GM18868 (cell line): ENCODE measurements at regions not wholly inside any gene's neighbourhood (a gene's known extent, or its start where the extent isn't known, plus 50 kb on each side); places are given as distances from the start of the nearest gene placed in this dataset.

ENCODE experiments used
- ATAC-seq: cut with Tn5 transposase; IDR thresholded peaks from one replicate; pipeline ENCODE4 v1.9.1; 2021; ENCODE audit warnings: mild to moderate bottlenecking, moderate library complexity; ENCODE audit not compliant: unreplicated experiment

- ATAC-seq, result peak; percentile 60
Observed at GRCh38 chr2:122451040-122451439, 695.6 kb downstream of the TSN start.

- no peak for ATAC-seq
Observed at GRCh38 chr2:122451697-122452096, 696.2 kb downstream of the TSN start.

- ATAC-seq, result no peak
Observed at GRCh38 chr2:122469147-122469546, 713.7 kb downstream of the TSN start.

- no peak for ATAC-seq
Observed at GRCh38 chr2:122471753-122472152, 716.3 kb downstream of the TSN start.

- no peak for ATAC-seq
Observed at GRCh38 chr2:122478117-122478516, 722.7 kb downstream of the TSN start.

GRCh38 chr2:122478771-122479170 lies 723.3 kb downstream of the TSN start:
- no peak for ATAC-seq

- ATAC-seq, result no peak
Observed at GRCh38 chr2:122480501-122481243, 725.2 kb downstream of the TSN start.

GRCh38 chr2:122481244-122481622 lies 725.8 kb downstream of the TSN start:
- ATAC-seq, result no peak

- no peak for ATAC-seq
Observed at GRCh38 chr2:122481717-122482116, 726.3 kb downstream of the TSN start.

- ATAC-seq, result no peak
Observed at GRCh38 chr2:122486086-122486485, 730.6 kb downstream of the TSN start.

GRCh38 chr2:122486705-122487415 lies 731.4 kb downstream of the TSN start:
- no peak for ATAC-seq

- no peak for ATAC-seq
Observed at GRCh38 chr2:122491011-122491410, 735.6 kb downstream of the TSN start.

- no peak for ATAC-seq
Observed at GRCh38 chr2:122500316-122501105, 745.1 kb downstream of the TSN start.

GRCh38 chr2:122506620-122507019 lies 751.2 kb downstream of the TSN start:
- no peak for ATAC-seq

- no peak for ATAC-seq
Observed at GRCh38 chr2:122507261-122507660, 751.8 kb downstream of the TSN start.

- no peak for ATAC-seq
Observed at GRCh38 chr2:122512091-122512490, 756.6 kb downstream of the TSN start.

GRCh38 chr2:122514451-122514996 lies 759.1 kb downstream of the TSN start:
- ATAC-seq, result no peak

GRCh38 chr2:122515731-122516290 lies 760.4 kb downstream of the TSN start:
- ATAC-seq, result no peak

- no peak for ATAC-seq
Observed at GRCh38 chr2:122516775-122517174, 761.3 kb downstream of the TSN start.

- no peak for ATAC-seq
Observed at GRCh38 chr2:122519366-122519765, 763.9 kb downstream of the TSN start.
